ENCODE measurements at regions not wholly inside any gene's neighbourhood (a gene's known extent, or its start where the extent isn't known, plus 50 kb on each side); places are given as distances from the start of the nearest gene placed in this dataset.

DNA sequence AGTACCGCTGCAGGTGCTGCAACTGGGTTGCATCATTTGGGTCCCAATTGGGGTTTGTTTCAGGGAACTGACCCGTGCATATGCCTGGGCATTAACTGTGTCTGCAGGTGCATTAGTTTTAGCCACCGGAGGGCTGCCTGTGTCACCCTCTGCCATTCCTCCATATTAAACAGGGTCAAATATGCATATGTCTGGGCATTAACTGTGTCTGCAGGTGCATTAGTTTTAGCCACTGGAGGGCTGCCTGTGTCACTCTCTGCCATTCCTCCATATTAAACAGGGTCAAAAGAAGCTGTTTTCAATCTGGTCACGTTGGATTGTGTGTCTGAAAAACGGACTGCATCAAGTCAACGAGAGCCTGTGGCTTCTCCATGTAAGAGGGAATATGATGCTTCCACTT, 1317.0 kb downstream of the TMEM121 start:
- H3K27ac ChIP-seq, result peak overlapping the region; percentile 96
- no peak for TF ChIP-seq ZFX (IDR thresholded peaks at IDR 0.05; ENCODE audit: borderline replicate concordance)
- TF ChIP-seq, protein P1, sequence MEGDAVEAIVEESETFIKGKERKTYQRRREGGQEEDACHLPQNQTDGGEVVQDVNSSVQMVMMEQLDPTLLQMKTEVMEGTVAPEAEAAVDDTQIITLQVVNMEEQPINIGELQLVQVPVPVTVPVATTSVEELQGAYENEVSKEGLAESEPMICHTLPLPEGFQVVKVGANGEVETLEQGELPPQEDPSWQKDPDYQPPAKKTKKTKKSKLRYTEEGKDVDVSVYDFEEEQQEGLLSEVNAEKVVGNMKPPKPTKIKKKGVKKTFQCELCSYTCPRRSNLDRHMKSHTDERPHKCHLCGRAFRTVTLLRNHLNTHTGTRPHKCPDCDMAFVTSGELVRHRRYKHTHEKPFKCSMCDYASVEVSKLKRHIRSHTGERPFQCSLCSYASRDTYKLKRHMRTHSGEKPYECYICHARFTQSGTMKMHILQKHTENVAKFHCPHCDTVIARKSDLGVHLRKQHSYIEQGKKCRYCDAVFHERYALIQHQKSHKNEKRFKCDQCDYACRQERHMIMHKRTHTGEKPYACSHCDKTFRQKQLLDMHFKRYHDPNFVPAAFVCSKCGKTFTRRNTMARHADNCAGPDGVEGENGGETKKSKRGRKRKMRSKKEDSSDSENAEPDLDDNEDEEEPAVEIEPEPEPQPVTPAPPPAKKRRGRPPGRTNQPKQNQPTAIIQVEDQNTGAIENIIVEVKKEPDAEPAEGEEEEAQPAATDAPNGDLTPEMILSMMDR (IDR thresholded peaks at IDR 0.05), result no peak

DNA sequence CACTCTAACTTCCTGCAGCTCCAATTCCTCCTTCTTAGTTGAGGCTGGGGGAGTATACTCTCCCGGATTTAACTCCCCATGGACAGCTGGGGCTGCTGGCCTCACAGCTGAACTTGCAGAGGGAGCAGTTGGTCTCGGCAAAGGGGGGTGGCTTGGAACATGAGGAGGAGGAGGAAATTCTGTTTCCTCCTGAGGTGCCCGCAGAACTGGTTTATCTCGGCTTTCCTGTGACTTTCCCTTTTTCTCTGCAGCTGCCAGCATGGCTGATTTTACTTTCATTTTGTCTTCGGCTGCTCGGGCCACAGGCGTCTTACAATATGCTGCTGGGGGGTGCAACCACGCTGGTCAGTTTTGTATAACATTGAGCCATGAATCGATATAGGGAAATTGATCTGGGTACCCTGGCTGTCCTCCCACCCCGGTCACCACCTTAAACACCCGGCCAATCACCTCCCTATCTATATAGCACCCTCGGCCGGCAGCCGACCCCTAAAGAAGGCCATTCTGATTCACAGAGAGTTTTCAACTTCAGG, 1317.6 kb downstream of the TMEM121 start:
- H3K27ac ChIP-seq, result peak overlapping the region; percentile 96
- TF ChIP-seq ZFX (IDR thresholded peaks at IDR 0.05; ENCODE audit: borderline replicate concordance), result no peak
- TF ChIP-seq, protein P1 (IDR thresholded peaks at IDR 0.05), result no peak

DNA sequence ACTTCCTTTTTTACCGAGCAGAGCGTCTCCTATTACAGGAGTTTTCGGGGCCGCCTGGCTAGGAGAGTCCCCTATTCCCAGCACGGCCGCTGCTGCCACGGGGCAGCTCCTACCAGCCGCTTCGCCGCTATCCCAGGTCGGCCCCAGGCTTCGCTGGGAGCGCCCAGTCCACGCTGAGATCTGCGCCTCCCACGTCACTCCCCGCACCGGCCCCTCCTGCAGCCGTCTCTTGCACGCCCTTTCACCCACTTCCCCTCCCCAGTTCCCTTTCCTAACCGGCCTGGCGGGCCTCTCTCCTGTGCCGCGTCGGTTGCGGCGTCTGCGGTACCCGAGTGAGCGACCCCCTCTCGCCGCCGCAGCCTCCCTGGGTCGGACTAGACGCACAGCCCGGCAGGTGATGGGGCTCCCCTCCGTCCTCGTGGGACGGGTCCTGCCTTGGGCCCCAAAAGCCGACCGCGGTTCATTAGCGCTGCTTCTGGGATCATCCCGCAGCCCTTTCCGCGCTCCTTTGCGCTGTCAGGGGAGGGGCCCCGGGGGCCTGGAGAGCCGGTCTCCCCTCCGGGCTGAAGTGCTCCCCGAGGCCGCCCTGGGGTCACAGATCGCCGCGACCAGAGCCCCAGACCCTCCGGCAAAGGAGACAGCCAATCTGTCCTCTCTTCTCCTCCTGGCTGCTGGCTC, 1318.4 kb downstream of the TMEM121 start:
- TF ChIP-seq, protein P1 (IDR thresholded peaks at IDR 0.05), result no peak
- no peak for TF ChIP-seq ZFX (IDR thresholded peaks at IDR 0.05; ENCODE audit: borderline replicate concordance)
- H3K27ac ChIP-seq, result peak overlapping the region; percentile 96

DNA sequence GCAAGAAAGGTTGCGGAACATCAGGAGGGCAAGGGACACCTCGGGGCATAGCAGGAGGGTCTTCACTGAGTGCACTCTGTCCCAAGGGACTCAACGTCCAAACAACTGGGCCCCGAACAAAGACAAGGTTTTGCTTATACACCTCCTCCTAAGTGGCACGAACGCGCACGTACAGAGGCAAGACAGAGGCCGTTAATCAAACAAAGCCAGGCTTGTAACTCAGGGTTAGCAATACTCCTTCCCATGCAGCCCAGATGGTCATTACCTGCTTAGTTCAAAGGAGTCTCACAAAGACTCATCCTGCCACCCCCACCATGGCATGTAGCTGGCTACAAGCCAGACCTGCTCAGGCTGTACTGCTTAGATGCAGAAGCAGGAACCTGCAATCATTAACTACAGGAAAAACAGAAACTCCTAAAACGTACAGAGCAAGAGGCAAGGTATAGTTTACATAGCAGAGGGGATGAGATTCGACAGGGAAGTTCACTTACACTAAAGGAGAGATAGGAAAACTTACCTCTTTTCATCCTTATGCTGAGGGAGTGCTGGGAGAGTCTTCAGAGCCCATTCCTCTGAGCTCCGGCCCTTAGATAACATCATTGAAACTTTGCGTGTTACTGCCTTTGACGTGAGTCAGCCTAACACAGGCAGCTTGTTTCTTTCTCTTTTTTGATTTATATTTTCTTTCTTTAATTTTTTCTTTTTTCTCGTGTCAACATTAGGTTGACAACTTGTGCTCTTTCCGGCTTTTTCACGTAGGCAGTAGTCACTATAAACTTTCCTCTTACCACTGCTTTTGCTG, 1319.1 kb downstream of the TMEM121 start:
- H3K27ac ChIP-seq, result peak overlapping the region; percentile 96
- no peak for TF ChIP-seq ZFX (IDR thresholded peaks at IDR 0.05; ENCODE audit: borderline replicate concordance)
- TF ChIP-seq, protein P1 (IDR thresholded peaks at IDR 0.05), result no peak

DNA sequence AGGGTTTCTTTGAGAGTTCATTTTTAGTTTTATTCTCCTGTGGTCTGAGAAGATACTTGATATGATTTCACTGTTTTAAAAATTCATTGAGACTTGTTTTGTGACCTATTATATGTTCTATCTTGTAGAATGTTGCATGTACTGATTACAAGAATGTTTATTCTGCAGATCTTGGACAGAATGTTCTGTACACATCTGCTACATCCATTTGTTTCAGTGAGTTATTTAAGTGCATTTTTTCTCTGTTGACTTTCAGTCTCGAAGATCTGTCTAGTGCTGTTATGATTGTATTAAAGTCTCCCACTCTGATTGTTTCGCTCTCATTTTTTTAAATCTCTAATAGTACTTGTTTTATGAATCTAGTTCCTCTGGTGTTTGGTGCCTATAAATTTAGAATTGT, 1319.8 kb downstream of the TMEM121 start:
- peak overlapping the region; percentile 96 for H3K27ac ChIP-seq
- TF ChIP-seq, protein P1 (IDR thresholded peaks at IDR 0.05), result no peak
- no peak for TF ChIP-seq ZFX (IDR thresholded peaks at IDR 0.05; ENCODE audit: borderline replicate concordance)

DNA sequence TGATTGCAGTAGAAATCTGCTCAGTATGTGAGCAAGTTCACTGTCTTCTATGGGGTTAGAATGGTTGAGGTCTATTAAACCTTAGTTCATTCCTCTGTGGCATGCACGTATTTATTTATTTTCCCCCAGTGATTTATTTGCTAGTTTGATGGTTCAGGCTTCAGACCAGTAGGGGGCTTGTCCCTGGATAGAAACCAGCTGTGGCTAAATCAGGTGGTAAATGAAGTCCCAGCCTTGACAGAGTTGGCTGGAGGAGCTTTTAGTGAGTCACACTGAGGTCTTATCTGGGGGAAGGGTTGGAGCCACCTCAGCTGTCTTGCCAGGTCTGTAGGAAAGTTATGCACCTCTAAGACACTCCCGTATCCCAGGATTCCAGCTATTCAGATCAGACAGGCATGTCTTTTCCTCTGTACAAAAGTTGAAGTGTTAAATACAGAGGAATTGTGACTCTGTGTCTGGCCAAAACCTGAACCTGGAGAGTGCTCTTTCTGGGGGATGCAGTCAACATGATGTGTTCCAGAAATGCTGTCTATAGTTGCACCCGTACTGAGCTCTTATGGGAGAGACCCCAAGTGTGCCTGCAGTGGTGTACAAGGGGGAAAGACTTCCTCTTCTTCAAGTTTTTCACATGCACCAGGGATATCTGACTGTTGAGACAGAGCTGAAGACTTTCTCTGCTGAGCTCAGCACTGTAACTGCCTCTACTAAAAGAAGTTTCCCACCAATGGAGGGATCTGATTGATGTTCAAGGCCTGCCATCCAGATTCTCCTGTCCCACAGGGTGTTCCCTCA, 1322.1 kb downstream of the TMEM121 start:
- TF ChIP-seq ZFX (IDR thresholded peaks at IDR 0.05; ENCODE audit: borderline replicate concordance), result no peak
- TF ChIP-seq, protein P1 (IDR thresholded peaks at IDR 0.05), result peak; percentile 51
- peak overlapping the region; percentile 96 for H3K27ac ChIP-seq

All from 22Rv1 (cell line).